Type B pancreatic cell (in vitro differentiated cells): ENCODE measurements at regions not wholly inside any gene's neighbourhood (a gene's known extent, or its start where the extent isn't known, plus 50 kb on each side); places are given as distances from the start of the nearest gene placed in this dataset.
"Not testable (repeated sequence)": the region's sequence is repeated elsewhere in the genome, so short reads cannot be mapped to it uniquely, and the experiment has no call there.

Experiments
- DNase-seq: peaks from one replicate; pipeline ENCODE4 v3.0.0; 2021; ENCODE audit warnings: mixed read lengths; ENCODE audit not compliant: unreplicated experiment; ENCODE audit errors: extremely low spot score
- H3K27ac Mint-ChIP-seq: 2 replicates; pipeline ENCODE4 v1.8.0; 2021; ENCODE audit warnings: mild to moderate bottlenecking, mixed read lengths
- H3K27me3 Mint-ChIP-seq: 2 replicates; pipeline ENCODE4 v1.8.0; 2021; ENCODE audit warnings: mixed read lengths
- H3K36me3 Mint-ChIP-seq: 2 replicates; pipeline ENCODE4 v1.8.0; 2021; ENCODE audit warnings: mixed read lengths
- H3K4me1 Mint-ChIP-seq: one replicate; pipeline ENCODE4 v1.8.0; 2021; ENCODE audit warnings: mixed read lengths; ENCODE audit not compliant: unreplicated experiment
- H3K4me3 Mint-ChIP-seq: 2 replicates; pipeline ENCODE4 v1.8.0; 2021; ENCODE audit warnings: mild to moderate bottlenecking, mixed read lengths
- H3K9me3 Mint-ChIP-seq: 2 replicates; pipeline ENCODE4 v1.8.0; 2021; ENCODE audit warnings: mixed read lengths
- CTCF ChIP-seq: fragments of 200-600 bp; sonication (generic); conservative IDR thresholded peaks from 2 replicates; pipeline ENCODE4 v1.5.0; 2021; ENCODE audit warnings: antibody characterized with exemption, mild to moderate bottlenecking

GRCh38 chr4:137421796-137422195, 110.5 kb downstream of the PCDH18 start:
- Mint-ChIP-seq H3K4me3 (no peak overlapping the region), H3K27ac (no peak overlapping the region), H3K36me3 (no peaks in the 10 kb centered on the region), H3K4me1 (no peaks in the 10 kb centered on the region), H3K9me3 (no peaks in the 10 kb centered on the region), H3K27me3 (no peaks in the 10 kb centered on the region)
- no peak for TF ChIP-seq CTCF
- DNase-seq: no peak

- Mint-ChIP-seq H3K4me3 (peak overlapping the region; percentile 58), H3K27ac (no peak overlapping the region), H3K27me3 (no peaks in the 10 kb centered on the region), H3K9me3 (no peaks in the 10 kb centered on the region), H3K36me3 (peaks cover 1% of the 10 kb centered on the region), H3K4me1 (peaks cover 2% of the 10 kb centered on the region)
- DNase-seq: no peak
- no peak for TF ChIP-seq CTCF
Measured at GRCh38 chr4:137420901-137421396, 111.3 kb downstream of the PCDH18 start.

- TF ChIP-seq CTCF: no peak
- DNase-seq: no peak
- no peaks in the 10 kb centered on the region for H3K9me3 Mint-ChIP-seq
- no peak overlapping the region for H3K4me3 Mint-ChIP-seq
- H3K36me3 Mint-ChIP-seq: peaks cover 3% of the 10 kb centered on the region
- no peak overlapping the region for H3K27ac Mint-ChIP-seq
- no peaks in the 10 kb centered on the region for H3K27me3 Mint-ChIP-seq
- peaks cover 5% of the 10 kb centered on the region for H3K4me1 Mint-ChIP-seq
Measured at GRCh38 chr4:137417676-137418075, 114.6 kb downstream of the PCDH18 start.

- no peak for DNase-seq
- no peak overlapping the region for H3K4me3 Mint-ChIP-seq
- peaks cover 3% of the 10 kb centered on the region for H3K36me3 Mint-ChIP-seq
- no peak overlapping the region for H3K27ac Mint-ChIP-seq
- no peaks in the 10 kb centered on the region for H3K27me3 Mint-ChIP-seq
- H3K9me3 Mint-ChIP-seq: no peaks in the 10 kb centered on the region
- H3K4me1 Mint-ChIP-seq: peaks cover 5% of the 10 kb centered on the region
- no peak for TF ChIP-seq CTCF
Measured at GRCh38 chr4:137414802-137415201, 117.5 kb downstream of the PCDH18 start.

- H3K27ac Mint-ChIP-seq: no peak overlapping the region
- no peaks in the 10 kb centered on the region for H3K27me3 Mint-ChIP-seq
- DNase-seq: no peak
- no peak for TF ChIP-seq CTCF
- peaks cover 4% of the 10 kb centered on the region for H3K36me3 Mint-ChIP-seq
- H3K4me3 Mint-ChIP-seq: no peak overlapping the region
- H3K4me1 Mint-ChIP-seq: peaks cover 10% of the 10 kb centered on the region
- H3K9me3 Mint-ChIP-seq: peaks cover 5% of the 10 kb centered on the region
Measured at GRCh38 chr4:137408527-137409177, 123.6 kb downstream of the PCDH18 start.

- H3K4me3 Mint-ChIP-seq, H3K27ac Mint-ChIP-seq, H3K4me1 Mint-ChIP-seq, H3K27me3 Mint-ChIP-seq, H3K9me3 Mint-ChIP-seq, H3K36me3 Mint-ChIP-seq, DNase-seq: not testable (repeated sequence)
Measured at GRCh38 chr4:137405833-137406232, 126.5 kb downstream of the PCDH18 start.
